ENCODE measurements at regions not wholly inside any gene's neighbourhood (a gene's known extent, or its start where the extent isn't known, plus 50 kb on each side); places are given as distances from the start of the nearest gene placed in this dataset.

DNA sequence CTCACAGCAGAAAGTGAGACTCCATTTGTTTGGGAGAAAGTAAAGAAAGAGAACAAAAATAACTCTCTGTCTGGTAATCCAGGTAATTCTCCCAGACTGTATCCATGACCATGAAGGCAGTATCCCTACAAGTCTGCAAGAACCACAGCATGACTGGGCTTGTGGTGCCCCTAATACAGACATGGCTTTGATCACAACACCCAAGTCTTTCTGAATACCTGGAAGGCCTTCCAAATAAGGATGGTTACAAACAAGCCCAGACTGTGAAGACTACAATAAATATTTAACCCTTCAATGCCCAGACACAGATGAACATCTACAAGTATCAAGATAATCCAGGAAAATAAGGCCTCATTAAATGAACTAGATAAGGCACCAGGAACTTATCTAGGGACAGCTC is 481.1 kb upstream of the RORB start:
- H3K27me3 ChIP-seq (replicated peaks; ENCODE audit: control insufficient read depth, insufficient read depth, low read length), result no peaks in the 10 kb centered on the region
- no peak for DNase-seq (ENCODE audit: extremely low read depth, insufficient read length)
- TF ChIP-seq, protein P1, sequence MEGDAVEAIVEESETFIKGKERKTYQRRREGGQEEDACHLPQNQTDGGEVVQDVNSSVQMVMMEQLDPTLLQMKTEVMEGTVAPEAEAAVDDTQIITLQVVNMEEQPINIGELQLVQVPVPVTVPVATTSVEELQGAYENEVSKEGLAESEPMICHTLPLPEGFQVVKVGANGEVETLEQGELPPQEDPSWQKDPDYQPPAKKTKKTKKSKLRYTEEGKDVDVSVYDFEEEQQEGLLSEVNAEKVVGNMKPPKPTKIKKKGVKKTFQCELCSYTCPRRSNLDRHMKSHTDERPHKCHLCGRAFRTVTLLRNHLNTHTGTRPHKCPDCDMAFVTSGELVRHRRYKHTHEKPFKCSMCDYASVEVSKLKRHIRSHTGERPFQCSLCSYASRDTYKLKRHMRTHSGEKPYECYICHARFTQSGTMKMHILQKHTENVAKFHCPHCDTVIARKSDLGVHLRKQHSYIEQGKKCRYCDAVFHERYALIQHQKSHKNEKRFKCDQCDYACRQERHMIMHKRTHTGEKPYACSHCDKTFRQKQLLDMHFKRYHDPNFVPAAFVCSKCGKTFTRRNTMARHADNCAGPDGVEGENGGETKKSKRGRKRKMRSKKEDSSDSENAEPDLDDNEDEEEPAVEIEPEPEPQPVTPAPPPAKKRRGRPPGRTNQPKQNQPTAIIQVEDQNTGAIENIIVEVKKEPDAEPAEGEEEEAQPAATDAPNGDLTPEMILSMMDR (IDR thresholded peaks at IDR 0.05; ENCODE audit: insufficient read depth, low read length, poor library complexity, severe bottlenecking), result no peak
- H3K36me3 ChIP-seq (ENCODE audit: control insufficient read depth, insufficient read depth, low read length), result no peaks in the 10 kb centered on the region
- no peak overlapping the region for H3K4me3 ChIP-seq (replicated peaks; ENCODE audit: low read depth, low read length)

DNA sequence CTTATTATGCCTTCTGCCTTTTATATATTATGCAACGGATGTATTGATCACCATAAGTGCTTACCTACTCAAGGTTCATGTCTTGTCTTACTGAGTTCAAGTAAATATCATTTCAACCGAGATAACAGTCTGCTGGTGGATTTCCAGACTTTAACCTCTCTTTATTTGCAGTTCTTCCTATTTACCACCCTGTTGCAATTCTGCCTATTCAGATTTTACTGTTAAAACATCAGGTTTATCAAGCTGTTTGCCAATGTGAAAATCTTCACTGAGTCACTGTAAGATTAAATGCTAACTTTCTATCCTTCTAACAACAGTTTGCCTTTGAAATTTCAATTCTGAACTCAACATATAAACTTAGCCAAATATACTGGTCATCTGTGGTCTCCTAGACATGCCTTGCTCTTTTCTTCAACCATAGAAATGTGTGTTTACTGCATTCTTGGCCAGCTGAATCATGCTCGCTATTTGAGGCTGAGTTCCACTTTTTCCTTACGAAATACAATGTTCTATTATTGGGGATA is 471.7 kb upstream of the RORB start:
- H3K27me3 ChIP-seq (replicated peaks; ENCODE audit: control insufficient read depth, insufficient read depth, low read length), result no peaks in the 10 kb centered on the region
- H3K4me3 ChIP-seq (replicated peaks; ENCODE audit: low read depth, low read length), result no peak overlapping the region
- DNase-seq (ENCODE audit: extremely low read depth, insufficient read length), result no peak
- TF ChIP-seq, protein P1 (IDR thresholded peaks at IDR 0.05; ENCODE audit: insufficient read depth, low read length, poor library complexity, severe bottlenecking), result no peak
- no peaks in the 10 kb centered on the region for H3K36me3 ChIP-seq (ENCODE audit: control insufficient read depth, insufficient read depth, low read length)

DNA sequence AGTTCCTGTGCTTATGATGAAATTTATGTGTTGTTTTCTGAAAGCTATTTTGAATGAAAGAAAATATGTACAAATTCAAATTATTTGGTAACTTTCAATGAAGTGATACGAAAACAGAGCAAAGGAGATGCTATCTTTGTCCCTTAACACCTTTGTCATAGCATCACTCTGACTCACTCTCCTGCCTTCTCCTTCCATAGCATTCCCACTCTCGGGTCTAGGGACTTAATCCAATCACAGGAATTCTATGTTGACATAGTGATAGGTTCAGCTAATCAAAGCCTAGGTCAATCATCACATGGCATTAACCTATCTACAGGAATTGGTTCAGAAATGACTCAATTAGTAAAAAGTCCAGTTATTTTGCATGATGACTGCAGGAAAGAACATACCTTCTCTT is 464.7 kb upstream of the RORB start:
- Histone ChIP-seq H3K4me3 (replicated peaks; ENCODE audit: low read depth, low read length) (no peak overlapping the region), H3K27me3 (replicated peaks; ENCODE audit: control insufficient read depth, insufficient read depth, low read length) (no peaks in the 10 kb centered on the region), H3K36me3 (ENCODE audit: control insufficient read depth, insufficient read depth, low read length) (no peaks in the 10 kb centered on the region)
- TF ChIP-seq, protein P1 (IDR thresholded peaks at IDR 0.05; ENCODE audit: insufficient read depth, low read length, poor library complexity, severe bottlenecking), result no peak
- no peak for DNase-seq (ENCODE audit: extremely low read depth, insufficient read length)

DNA sequence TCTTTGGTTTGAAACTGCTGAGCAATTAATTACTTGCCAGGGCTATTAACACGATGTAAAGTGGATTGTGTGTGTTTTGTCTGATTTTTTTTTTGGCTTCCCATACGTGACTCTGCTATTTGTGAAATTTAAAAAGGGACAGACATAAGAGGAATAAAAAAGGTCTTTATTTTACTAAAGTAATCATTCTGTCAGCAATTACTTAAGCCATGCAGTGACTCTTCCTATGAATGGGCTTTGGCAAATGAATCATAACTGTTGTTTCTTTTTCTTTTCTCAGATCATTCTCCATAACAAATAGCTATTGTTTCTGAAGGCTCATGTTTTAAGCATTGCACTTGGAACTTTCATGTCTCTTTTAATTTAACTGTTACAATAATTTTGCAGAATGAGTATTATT is 461.3 kb upstream of the RORB start:
- TF ChIP-seq, protein P1 (IDR thresholded peaks at IDR 0.05; ENCODE audit: insufficient read depth, low read length, poor library complexity, severe bottlenecking), result no peak
- DNase-seq (ENCODE audit: extremely low read depth, insufficient read length), result no peak
- Histone ChIP-seq H3K36me3 (ENCODE audit: control insufficient read depth, insufficient read depth, low read length) (no peaks in the 10 kb centered on the region), H3K4me3 (replicated peaks; ENCODE audit: low read depth, low read length) (no peak overlapping the region), H3K27me3 (replicated peaks; ENCODE audit: control insufficient read depth, insufficient read depth, low read length) (no peaks in the 10 kb centered on the region)

DNA sequence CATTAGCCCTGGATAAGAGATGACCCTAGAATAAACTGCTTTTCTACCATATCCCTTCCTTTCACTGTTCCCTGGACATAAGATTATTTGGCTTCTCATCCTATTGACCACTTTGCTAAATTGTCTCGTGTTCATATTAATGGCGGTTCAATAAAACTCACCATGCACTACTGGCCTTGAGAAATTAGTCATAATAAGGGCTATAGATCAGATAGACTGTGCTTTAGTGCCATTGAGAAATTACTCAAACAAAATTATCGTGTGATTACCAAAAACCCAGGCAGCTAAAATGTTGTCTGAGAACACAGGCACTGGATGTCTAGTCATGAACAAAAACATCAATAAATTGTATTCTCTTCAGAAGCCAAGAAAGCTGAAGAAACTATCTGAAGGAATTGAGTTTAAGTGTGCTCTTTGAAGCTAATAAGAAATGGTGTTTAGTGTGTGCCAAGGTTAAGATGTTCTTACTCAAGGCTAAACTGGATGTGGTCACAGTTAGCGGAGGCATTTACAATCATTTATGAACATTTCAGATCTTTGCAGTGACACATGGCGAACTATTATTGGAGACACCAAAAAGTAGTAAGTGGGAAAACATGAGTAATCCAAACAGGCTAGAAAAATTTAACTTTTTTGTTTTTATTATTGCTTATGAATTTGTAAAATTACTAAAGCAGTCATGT is 460.4 kb upstream of the RORB start:
- TF ChIP-seq, protein P1 (IDR thresholded peaks at IDR 0.05; ENCODE audit: insufficient read depth, low read length, poor library complexity, severe bottlenecking), result no peak
- H3K36me3 ChIP-seq (ENCODE audit: control insufficient read depth, insufficient read depth, low read length), result no peaks in the 10 kb centered on the region
- H3K4me3 ChIP-seq (replicated peaks; ENCODE audit: low read depth, low read length), result no peak overlapping the region
- DNase-seq (ENCODE audit: extremely low read depth, insufficient read length), result no peak
- no peaks in the 10 kb centered on the region for H3K27me3 ChIP-seq (replicated peaks; ENCODE audit: control insufficient read depth, insufficient read depth, low read length)

All from GM06990 (cell line).